Endodermal cell (in vitro differentiated cells): ENCODE measurements at regions not wholly inside any gene's neighbourhood (a gene's known extent, or its start where the extent isn't known, plus 50 kb on each side); places are given as distances from the start of the nearest gene placed in this dataset.

Source experiments
- DNase-seq: peaks from one replicate; pipeline ENCODE4 v3.0.0-alpha.2; 2017
- H3K27ac ChIP-seq: 2 replicates; pipeline ENCODE4 v1.5.1; 2013; ENCODE audit warnings: mild to moderate bottlenecking, low read depth, low read length, moderate library complexity
- H3K27me3 ChIP-seq: 2 replicates; pipeline ENCODE4 v1.6.1; 2013; ENCODE audit warnings: mild to moderate bottlenecking, low read length, moderate library complexity; ENCODE audit not compliant: insufficient read depth, control insufficient read depth, poor library complexity, severe bottlenecking
- H3K36me3 ChIP-seq: 2 replicates; pipeline ENCODE4 v1.7.0; 2013; ENCODE audit warnings: mild to moderate bottlenecking, low read length, moderate library complexity; ENCODE audit not compliant: control insufficient read depth, insufficient read depth
- H3K4me1 ChIP-seq: one replicate; pipeline ENCODE4 v1.7.0; 2013; ENCODE audit warnings: low read length; ENCODE audit not compliant: control insufficient read depth, insufficient read depth
- H3K4me3 ChIP-seq: 2 replicates; pipeline ENCODE4 v1.5.1; 2013; ENCODE audit warnings: mild to moderate bottlenecking, low read length, moderate library complexity
- H3K9ac ChIP-seq: 2 replicates; pipeline ENCODE4 v1.6.1; 2013; ENCODE audit warnings: mild to moderate bottlenecking, low read length, moderate library complexity; ENCODE audit not compliant: poor library complexity, severe bottlenecking; ENCODE audit errors: extremely low read depth
- H3K9me3 ChIP-seq: 2 replicates; pipeline ENCODE4 v1.6.1; 2013; ENCODE audit warnings: mild to moderate bottlenecking, low read length, moderate library complexity; ENCODE audit not compliant: control insufficient read depth
- H3K27ac Mint-ChIP-seq: 2 replicates; pipeline ENCODE4 v1.8.0; 2020; ENCODE audit warnings: mixed read lengths
- H3K27me3 Mint-ChIP-seq: 2 replicates; pipeline ENCODE4 v1.8.0; 2021; ENCODE audit warnings: mild to moderate bottlenecking, mixed read lengths; ENCODE audit not compliant: insufficient read depth
- H3K36me3 Mint-ChIP-seq: 2 replicates; pipeline ENCODE4 v1.8.0; 2020; ENCODE audit warnings: low read depth, mixed read lengths
- H3K4me1 Mint-ChIP-seq: 2 replicates; pipeline ENCODE4 v1.8.0; 2020; ENCODE audit warnings: mixed read lengths
- H3K4me3 Mint-ChIP-seq: 2 replicates; pipeline ENCODE4 v1.8.0; 2020; ENCODE audit warnings: mild to moderate bottlenecking, moderate library complexity, mixed read lengths
- H3K9me3 Mint-ChIP-seq: 2 replicates; pipeline ENCODE4 v1.8.0; 2020; ENCODE audit warnings: mild to moderate bottlenecking, mixed read lengths
- CTCF ChIP-seq: fragments of 200-600 bp; sonication (generic); conservative IDR thresholded peaks from 2 replicates; pipeline ENCODE4 v1.5.0; 2021; ENCODE audit warnings: antibody characterized with exemption, mild to moderate bottlenecking
- WGBS, 2 experiments: methylation state at CpG; one replicate each; pipeline versions ENCODE4 v1.1.5 to v1.1.7; 2013; ENCODE audit warnings: missing lambda C conversion rate in 2 of 2, mixed read lengths in 1 of 2; ENCODE audit not compliant: insufficient coverage in 1 of 2, insufficient read length in 1 of 2; 5-methylcytosine and 5-hydroxymethylcytosine counted together

GRCh38 chr1:53400761-53401674 is 58.2 kb upstream of the DMRTB1 start:
- Mint-ChIP-seq H3K27me3 (peaks cover 10% of the 10 kb centered on the region), H3K36me3 (peaks cover 2% of the 10 kb centered on the region), H3K4me3 (no peak overlapping the region), H3K4me1 (peaks cover 32% of the 10 kb centered on the region), H3K9me3 (no peaks in the 10 kb centered on the region), H3K27ac (no peak overlapping the region)
- DNase-seq: peak; percentile 38
- no peaks in the 10 kb centered on the region for H3K27me3 ChIP-seq
- peaks cover 9% of the 10 kb centered on the region for H3K4me1 ChIP-seq
- H3K36me3 ChIP-seq: peaks cover 4% of the 10 kb centered on the region
- no peak overlapping the region for H3K9ac ChIP-seq
- no peak overlapping the region for H3K4me3 ChIP-seq
- TF ChIP-seq CTCF: no peak
- no peak overlapping the region for H3K27ac ChIP-seq
- 86 to 93% methylated on average over 13 to 14 of the region's 14 CpGs for WGBS, 2 experiments
- H3K9me3 ChIP-seq: no peaks in the 10 kb centered on the region

GRCh38 chr1:53401813-53402745 is 57.1 kb upstream of the DMRTB1 start:
- no peak overlapping the region for H3K4me3 ChIP-seq
- H3K9me3 ChIP-seq: no peaks in the 10 kb centered on the region
- Mint-ChIP-seq H3K27me3 (peaks cover 11% of the 10 kb centered on the region), H3K36me3 (peaks cover 2% of the 10 kb centered on the region), H3K9me3 (no peaks in the 10 kb centered on the region), H3K4me1 (peaks cover 21% of the 10 kb centered on the region), H3K4me3 (no peak overlapping the region), H3K27ac (no peak overlapping the region)
- peaks cover 1% of the 10 kb centered on the region for H3K4me1 ChIP-seq
- peak; percentile 43 for DNase-seq
- H3K36me3 ChIP-seq: peaks cover 4% of the 10 kb centered on the region
- H3K27me3 ChIP-seq: no peaks in the 10 kb centered on the region
- WGBS, 2 experiments: 94% methylated on average over 8 to 11 of the region's 11 CpGs
- no peak overlapping the region for H3K27ac ChIP-seq
- no peak for TF ChIP-seq CTCF
- no peak overlapping the region for H3K9ac ChIP-seq

GRCh38 chr1:53402891-53403655 is 56.1 kb upstream of the DMRTB1 start:
- WGBS, 2 experiments: 86 to 95% methylated on average over 6 to 10 of the region's 10 CpGs
- no peak overlapping the region for H3K27ac ChIP-seq
- H3K4me3 Mint-ChIP-seq: no peak overlapping the region
- H3K36me3 ChIP-seq: peaks cover 4% of the 10 kb centered on the region
- H3K27me3 Mint-ChIP-seq: peaks cover 18% of the 10 kb centered on the region
- TF ChIP-seq CTCF: no peak
- peaks cover 2% of the 10 kb centered on the region for H3K36me3 Mint-ChIP-seq
- no peaks in the 10 kb centered on the region for H3K9me3 ChIP-seq
- H3K4me1 ChIP-seq: no peaks in the 10 kb centered on the region
- peak; percentile 41 for DNase-seq
- H3K27me3 ChIP-seq: no peaks in the 10 kb centered on the region
- H3K4me3 ChIP-seq: no peak overlapping the region
- H3K9me3 Mint-ChIP-seq: no peaks in the 10 kb centered on the region
- no peak overlapping the region for H3K9ac ChIP-seq
- H3K4me1 Mint-ChIP-seq: peaks cover 14% of the 10 kb centered on the region
- no peak overlapping the region for H3K27ac Mint-ChIP-seq
